ENCODE measurements at regions not wholly inside any gene's neighbourhood (a gene's known extent, or its start where the extent isn't known, plus 50 kb on each side); places are given as distances from the start of the nearest gene placed in this dataset.

DNA sequence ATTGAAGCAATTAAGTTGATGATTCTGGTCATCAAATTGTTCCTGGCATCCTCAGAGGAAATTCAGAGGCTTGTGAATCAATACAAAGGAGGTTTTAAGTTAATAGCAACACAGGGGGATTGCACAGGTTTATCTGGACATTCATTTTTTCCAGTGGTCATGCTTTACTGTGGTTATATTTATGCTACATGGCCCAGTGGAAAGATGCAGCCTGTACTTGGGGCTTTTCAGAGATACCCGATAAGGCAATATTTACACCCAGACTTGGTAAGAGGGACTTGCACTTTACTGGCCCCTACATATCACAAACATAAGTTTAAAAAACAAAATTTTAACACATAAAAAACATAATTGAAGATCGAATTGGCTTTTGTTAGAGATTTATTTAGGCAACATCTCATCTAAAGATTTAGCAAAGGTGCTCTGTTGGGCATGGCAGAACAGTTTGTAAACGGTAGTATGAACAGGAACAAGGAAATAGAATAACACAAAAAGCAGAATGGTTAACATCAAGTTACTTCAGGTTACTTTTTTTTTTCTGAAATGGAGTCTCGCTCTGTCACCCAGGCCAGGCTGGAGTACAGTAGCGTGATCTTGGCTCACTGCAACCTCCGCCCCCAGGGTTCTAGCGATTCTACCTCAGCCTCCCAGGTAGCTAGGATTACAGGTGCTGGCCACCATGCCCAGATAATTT is 49.7 kb upstream of the GLDC start:
- TF ChIP-seq POLR2A (IDR thresholded peaks at IDR 0.05) = no peak
- TF ChIP-seq, protein P1, sequence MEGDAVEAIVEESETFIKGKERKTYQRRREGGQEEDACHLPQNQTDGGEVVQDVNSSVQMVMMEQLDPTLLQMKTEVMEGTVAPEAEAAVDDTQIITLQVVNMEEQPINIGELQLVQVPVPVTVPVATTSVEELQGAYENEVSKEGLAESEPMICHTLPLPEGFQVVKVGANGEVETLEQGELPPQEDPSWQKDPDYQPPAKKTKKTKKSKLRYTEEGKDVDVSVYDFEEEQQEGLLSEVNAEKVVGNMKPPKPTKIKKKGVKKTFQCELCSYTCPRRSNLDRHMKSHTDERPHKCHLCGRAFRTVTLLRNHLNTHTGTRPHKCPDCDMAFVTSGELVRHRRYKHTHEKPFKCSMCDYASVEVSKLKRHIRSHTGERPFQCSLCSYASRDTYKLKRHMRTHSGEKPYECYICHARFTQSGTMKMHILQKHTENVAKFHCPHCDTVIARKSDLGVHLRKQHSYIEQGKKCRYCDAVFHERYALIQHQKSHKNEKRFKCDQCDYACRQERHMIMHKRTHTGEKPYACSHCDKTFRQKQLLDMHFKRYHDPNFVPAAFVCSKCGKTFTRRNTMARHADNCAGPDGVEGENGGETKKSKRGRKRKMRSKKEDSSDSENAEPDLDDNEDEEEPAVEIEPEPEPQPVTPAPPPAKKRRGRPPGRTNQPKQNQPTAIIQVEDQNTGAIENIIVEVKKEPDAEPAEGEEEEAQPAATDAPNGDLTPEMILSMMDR (IDR thresholded peaks at IDR 0.05) = no peak

Data from Peyer's patch (tissue), 4 donors.